OCI-LY1 (cell line): ENCODE measurements at regions not wholly inside any gene's neighbourhood (a gene's known extent, or its start where the extent isn't known, plus 50 kb on each side); places are given as distances from the start of the nearest gene placed in this dataset.

Experiments
- H2AFZ ChIP-seq: fragments of 200-600 bp; sonication (generic), shearing (Covaris generic); 2 replicates; pipeline ENCODE4 v1.6.0; 2014; ENCODE audit warnings: antibody characterized with exemption, mild to moderate bottlenecking, low read length
- H3F3A ChIP-seq: fragments of 200-600 bp; sonication (generic), shearing (Covaris generic); 2 replicates; pipeline ENCODE4 v1.6.0; 2014; ENCODE audit warnings: mild to moderate bottlenecking, antibody characterized with exemption, low read length, moderate library complexity; ENCODE audit not compliant: insufficient read depth
- H3K27ac ChIP-seq: fragments of 200-600 bp; sonication (generic); 2 replicates; pipeline ENCODE4 v1.5.1; 2014; ENCODE audit warnings: low read length, mixed run types, mild to moderate bottlenecking, low read depth; ENCODE audit not compliant: poor library complexity, severe bottlenecking
- H3K27me3 ChIP-seq: fragments of 200-600 bp; sonication (generic); 2 replicates; pipeline ENCODE4 v1.6.0; 2014; ENCODE audit warnings: antibody characterized with exemption, mild to moderate bottlenecking, low read length, moderate library complexity; ENCODE audit not compliant: insufficient read depth
- H3K36me3 ChIP-seq: fragments of 200-600 bp; sonication (generic); 2 replicates; pipeline ENCODE4 v1.6.1; 2014; ENCODE audit warnings: mild to moderate bottlenecking, antibody characterized with exemption, low read length, moderate library complexity, mixed read lengths; ENCODE audit not compliant: insufficient read depth
- H3K4me1 ChIP-seq: fragments of 200-600 bp; sonication (generic); 2 replicates; pipeline ENCODE4 v1.5.1; 2014; ENCODE audit warnings: mild to moderate bottlenecking, low read length, moderate library complexity; ENCODE audit not compliant: insufficient read depth, severe bottlenecking
- H3K4me2 ChIP-seq: fragments of 200-600 bp; sonication (generic), shearing (Covaris generic); 2 replicates; pipeline ENCODE4 v1.6.1; 2014; ENCODE audit warnings: low read length
- H3K4me3 ChIP-seq: fragments of 200-600 bp; sonication (generic); 2 replicates; pipeline ENCODE4 v1.5.1; 2014; ENCODE audit warnings: low read length, low read depth, mild to moderate bottlenecking, mixed read lengths; ENCODE audit not compliant: poor library complexity, severe bottlenecking
- H3K79me2 ChIP-seq: fragments of 200-600 bp; shearing (Covaris generic); 2 replicates; pipeline ENCODE4 v1.6.1; 2016; ENCODE audit warnings: mixed run types, low read length, mixed read lengths; ENCODE audit not compliant: insufficient read depth
- H3K9ac ChIP-seq: fragments of 200-600 bp; sonication (generic), shearing (Covaris generic); 2 replicates; pipeline ENCODE4 v1.6.1; 2014; ENCODE audit warnings: mild to moderate bottlenecking, low read length, mixed read lengths
- H3K9me2 ChIP-seq: fragments of 200-600 bp; sonication (generic), shearing (Covaris generic); 2 replicates; pipeline ENCODE4 v1.6.1; 2014; ENCODE audit warnings: low read depth, mild to moderate bottlenecking, low read length, mixed read lengths
- H3K9me3 ChIP-seq: fragments of 200-600 bp; shearing (Covaris generic); 2 replicates; pipeline ENCODE4 v1.6.1; 2014; ENCODE audit warnings: low read length, mixed read lengths
- H4K20me1 ChIP-seq: fragments of 200-600 bp; sonication (generic), shearing (Covaris generic); 2 replicates; pipeline ENCODE4 v1.6.0; 2016; ENCODE audit warnings: mild to moderate bottlenecking, low read length; ENCODE audit not compliant: insufficient read depth
- EZH2 ChIP-seq: fragments of 200-600 bp; sonication (generic), shearing (Covaris generic); IDR thresholded peaks from 2 replicates; pipeline ENCODE4 v1.8.0; 2017; ENCODE audit warnings: borderline replicate concordance, mixed run types, mild to moderate bottlenecking, antibody characterized with exemption, low read length, moderate library complexity, mixed read lengths
- TF ChIP-seq, protein P1 (sequence below): fragments of 200-600 bp; sonication (generic), shearing (Covaris generic); IDR thresholded peaks from 2 replicates; pipeline ENCODE4 v1.5.1; 2017; ENCODE audit warnings: mild to moderate bottlenecking, antibody characterized with exemption, low read length, moderate library complexity, mixed read lengths

- no peak overlapping the region for H3K4me2 ChIP-seq
- H3K9me3 ChIP-seq: no peaks in the 10 kb centered on the region
- no peak overlapping the region for H3K9ac ChIP-seq
- H3K27ac ChIP-seq: no peak overlapping the region
- H3K79me2 ChIP-seq: no peaks in the 10 kb centered on the region
- no peaks in the 10 kb centered on the region for H3K36me3 ChIP-seq
- H3K4me3 ChIP-seq: no peak overlapping the region
- no peaks in the 10 kb centered on the region for H3F3A ChIP-seq
- H2AFZ ChIP-seq: no peak overlapping the region
- H3K27me3 ChIP-seq: no peaks in the 10 kb centered on the region
- no peaks in the 10 kb centered on the region for H3K9me2 ChIP-seq
- H3K4me1 ChIP-seq: no peaks in the 10 kb centered on the region
- H4K20me1 ChIP-seq: no peaks in the 10 kb centered on the region
- TF ChIP-seq EZH2: no peak
- TF ChIP-seq, protein P1, sequence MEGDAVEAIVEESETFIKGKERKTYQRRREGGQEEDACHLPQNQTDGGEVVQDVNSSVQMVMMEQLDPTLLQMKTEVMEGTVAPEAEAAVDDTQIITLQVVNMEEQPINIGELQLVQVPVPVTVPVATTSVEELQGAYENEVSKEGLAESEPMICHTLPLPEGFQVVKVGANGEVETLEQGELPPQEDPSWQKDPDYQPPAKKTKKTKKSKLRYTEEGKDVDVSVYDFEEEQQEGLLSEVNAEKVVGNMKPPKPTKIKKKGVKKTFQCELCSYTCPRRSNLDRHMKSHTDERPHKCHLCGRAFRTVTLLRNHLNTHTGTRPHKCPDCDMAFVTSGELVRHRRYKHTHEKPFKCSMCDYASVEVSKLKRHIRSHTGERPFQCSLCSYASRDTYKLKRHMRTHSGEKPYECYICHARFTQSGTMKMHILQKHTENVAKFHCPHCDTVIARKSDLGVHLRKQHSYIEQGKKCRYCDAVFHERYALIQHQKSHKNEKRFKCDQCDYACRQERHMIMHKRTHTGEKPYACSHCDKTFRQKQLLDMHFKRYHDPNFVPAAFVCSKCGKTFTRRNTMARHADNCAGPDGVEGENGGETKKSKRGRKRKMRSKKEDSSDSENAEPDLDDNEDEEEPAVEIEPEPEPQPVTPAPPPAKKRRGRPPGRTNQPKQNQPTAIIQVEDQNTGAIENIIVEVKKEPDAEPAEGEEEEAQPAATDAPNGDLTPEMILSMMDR: no peak
Measured at GRCh38 chr13:47549219-47549752, 451.8 kb downstream of the SUCLA2 start.

GRCh38 chr13:47548294-47548840, 452.7 kb downstream of the SUCLA2 start:
- no peaks in the 10 kb centered on the region for H3K9me3 ChIP-seq
- TF ChIP-seq EZH2: no peak
- TF ChIP-seq, protein P1: no peak
- H3K4me3 ChIP-seq: no peak overlapping the region
- H3K27me3 ChIP-seq: no peaks in the 10 kb centered on the region
- no peak overlapping the region for H3K4me2 ChIP-seq
- H3K9ac ChIP-seq: no peak overlapping the region
- no peaks in the 10 kb centered on the region for H4K20me1 ChIP-seq
- no peaks in the 10 kb centered on the region for H3F3A ChIP-seq
- no peaks in the 10 kb centered on the region for H3K4me1 ChIP-seq
- no peaks in the 10 kb centered on the region for H3K79me2 ChIP-seq
- H2AFZ ChIP-seq: no peak overlapping the region
- H3K36me3 ChIP-seq: no peaks in the 10 kb centered on the region
- no peaks in the 10 kb centered on the region for H3K9me2 ChIP-seq
- H3K27ac ChIP-seq: no peak overlapping the region

- Histone ChIP-seq H3K27me3 (no peaks in the 10 kb centered on the region), H3K4me1 (no peaks in the 10 kb centered on the region), H3K4me2 (no peak overlapping the region), H3K9ac (no peak overlapping the region), H3K36me3 (no peaks in the 10 kb centered on the region), H3K4me3 (no peak overlapping the region), H3K9me3 (no peaks in the 10 kb centered on the region), H2AFZ (no peak overlapping the region), H3F3A (no peaks in the 10 kb centered on the region), H3K9me2 (no peaks in the 10 kb centered on the region), H3K79me2 (no peaks in the 10 kb centered on the region), H4K20me1 (no peaks in the 10 kb centered on the region), H3K27ac (no peak overlapping the region)
- TF ChIP-seq, protein P1: no peak
- TF ChIP-seq EZH2: no peak
Measured at GRCh38 chr13:47546391-47547225, 454.5 kb downstream of the SUCLA2 start.
